ENCODE measurements at regions not wholly inside any gene's neighbourhood (a gene's known extent, or its start where the extent isn't known, plus 50 kb on each side); places are given as distances from the start of the nearest gene placed in this dataset.

DNA sequence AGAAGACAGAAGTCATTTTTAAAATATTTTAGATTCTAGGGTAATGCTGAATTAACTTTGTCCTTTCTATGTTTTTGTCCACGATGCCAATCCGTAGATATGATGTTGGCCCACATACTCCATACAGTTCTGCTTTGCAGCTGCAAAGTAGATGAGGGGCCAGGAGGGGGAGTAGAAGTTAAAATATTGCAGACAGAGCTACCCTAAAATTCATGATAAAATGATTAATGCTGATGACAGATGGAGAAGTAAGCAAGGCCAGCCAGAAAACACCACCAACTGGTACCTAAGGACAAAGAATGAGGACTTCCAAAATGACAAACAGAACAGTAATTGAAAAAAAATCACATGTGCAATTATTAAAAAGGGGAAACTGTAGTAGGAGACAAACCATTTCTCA is 756.6 kb upstream of the ARPP21 start:
- TF ChIP-seq, protein P1, sequence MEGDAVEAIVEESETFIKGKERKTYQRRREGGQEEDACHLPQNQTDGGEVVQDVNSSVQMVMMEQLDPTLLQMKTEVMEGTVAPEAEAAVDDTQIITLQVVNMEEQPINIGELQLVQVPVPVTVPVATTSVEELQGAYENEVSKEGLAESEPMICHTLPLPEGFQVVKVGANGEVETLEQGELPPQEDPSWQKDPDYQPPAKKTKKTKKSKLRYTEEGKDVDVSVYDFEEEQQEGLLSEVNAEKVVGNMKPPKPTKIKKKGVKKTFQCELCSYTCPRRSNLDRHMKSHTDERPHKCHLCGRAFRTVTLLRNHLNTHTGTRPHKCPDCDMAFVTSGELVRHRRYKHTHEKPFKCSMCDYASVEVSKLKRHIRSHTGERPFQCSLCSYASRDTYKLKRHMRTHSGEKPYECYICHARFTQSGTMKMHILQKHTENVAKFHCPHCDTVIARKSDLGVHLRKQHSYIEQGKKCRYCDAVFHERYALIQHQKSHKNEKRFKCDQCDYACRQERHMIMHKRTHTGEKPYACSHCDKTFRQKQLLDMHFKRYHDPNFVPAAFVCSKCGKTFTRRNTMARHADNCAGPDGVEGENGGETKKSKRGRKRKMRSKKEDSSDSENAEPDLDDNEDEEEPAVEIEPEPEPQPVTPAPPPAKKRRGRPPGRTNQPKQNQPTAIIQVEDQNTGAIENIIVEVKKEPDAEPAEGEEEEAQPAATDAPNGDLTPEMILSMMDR (IDR thresholded peaks at IDR 0.05; ENCODE audit: low read depth, low read length), result peak; percentile 60
- no peak for TF ChIP-seq EZH2phosphoT487 (IDR thresholded peaks at IDR 0.05; ENCODE audit: low read depth)
